ENCODE measurements at regions not wholly inside any gene's neighbourhood (a gene's known extent, or its start where the extent isn't known, plus 50 kb on each side); places are given as distances from the start of the nearest gene placed in this dataset.

- no peak for DNase-seq
These were observed 321.6 kb upstream of the HS6ST1 start for GRCh38 chr2:128640166-128640844.

- no peak for DNase-seq
These were observed 322.2 kb upstream of the HS6ST1 start for GRCh38 chr2:128640845-128641360.

GRCh38 chr2:128641421-128642080 is 322.9 kb upstream of the HS6ST1 start:
- no peak for DNase-seq

- no peak for DNase-seq
These were observed 323.6 kb upstream of the HS6ST1 start for GRCh38 chr2:128642316-128642715.

- DNase-seq, result no peak
These were observed 324.2 kb upstream of the HS6ST1 start for GRCh38 chr2:128642821-128643220.

- no peak for DNase-seq
These were observed 324.8 kb upstream of the HS6ST1 start for GRCh38 chr2:128643221-128644065.

GRCh38 chr2:128644156-128644555 is 325.5 kb upstream of the HS6ST1 start:
- DNase-seq, result no peak

- no peak for DNase-seq
These were observed 326.1 kb upstream of the HS6ST1 start for GRCh38 chr2:128644718-128645256.

- no peak for DNase-seq
These were observed 327.0 kb upstream of the HS6ST1 start for GRCh38 chr2:128645631-128646030.

- no peak for DNase-seq
These were observed 327.4 kb upstream of the HS6ST1 start for GRCh38 chr2:128646091-128646490.

GRCh38 chr2:128646691-128647090 is 328.0 kb upstream of the HS6ST1 start:
- DNase-seq, result no peak

GRCh38 chr2:128651000-128651399 is 332.3 kb upstream of the HS6ST1 start:
- DNase-seq, result no peak

GRCh38 chr2:128654408-128654807 is 335.7 kb upstream of the HS6ST1 start:
- peak; percentile 50 for DNase-seq

- no peak for DNase-seq
These were observed 342.2 kb upstream of the HS6ST1 start for GRCh38 chr2:128660836-128661235.

GRCh38 chr2:128661311-128661710 is 342.6 kb upstream of the HS6ST1 start:
- no peak for DNase-seq

- DNase-seq, result no peak
These were observed 343.4 kb upstream of the HS6ST1 start for GRCh38 chr2:128662051-128662471.

- no peak for DNase-seq
These were observed 344.8 kb upstream of the HS6ST1 start for GRCh38 chr2:128663371-128664050.

GRCh38 chr2:128664499-128664971 is 345.9 kb upstream of the HS6ST1 start:
- DNase-seq, result no peak

- DNase-seq, result no peak
These were observed 346.4 kb upstream of the HS6ST1 start for GRCh38 chr2:128665113-128665512.

GRCh38 chr2:128666596-128666995 is 347.9 kb upstream of the HS6ST1 start:
- no peak for DNase-seq

GRCh38 chr2:128667391-128667790 is 348.7 kb upstream of the HS6ST1 start:
- DNase-seq, result no peak

- no peak for DNase-seq
These were observed 350.3 kb upstream of the HS6ST1 start for GRCh38 chr2:128668946-128669345.

- DNase-seq, result no peak
These were observed 351.4 kb upstream of the HS6ST1 start for GRCh38 chr2:128670066-128670465.
